OCI-LY1 (cell line): ENCODE measurements at regions not wholly inside any gene's neighbourhood (a gene's known extent, or its start where the extent isn't known, plus 50 kb on each side); places are given as distances from the start of the nearest gene placed in this dataset.

ENCODE experiments used
- H2AFZ ChIP-seq: fragments of 200-600 bp; sonication (generic), shearing (Covaris generic); 2 replicates; pipeline ENCODE4 v1.6.0; 2014; ENCODE audit warnings: antibody characterized with exemption, mild to moderate bottlenecking, low read length
- H3F3A ChIP-seq: fragments of 200-600 bp; sonication (generic), shearing (Covaris generic); 2 replicates; pipeline ENCODE4 v1.6.0; 2014; ENCODE audit warnings: mild to moderate bottlenecking, antibody characterized with exemption, low read length, moderate library complexity; ENCODE audit not compliant: insufficient read depth
- H3K27ac ChIP-seq: fragments of 200-600 bp; sonication (generic); 2 replicates; pipeline ENCODE4 v1.5.1; 2014; ENCODE audit warnings: low read length, mixed run types, mild to moderate bottlenecking, low read depth; ENCODE audit not compliant: poor library complexity, severe bottlenecking
- H3K27me3 ChIP-seq: fragments of 200-600 bp; sonication (generic); 2 replicates; pipeline ENCODE4 v1.6.0; 2014; ENCODE audit warnings: antibody characterized with exemption, mild to moderate bottlenecking, low read length, moderate library complexity; ENCODE audit not compliant: insufficient read depth
- H3K36me3 ChIP-seq: fragments of 200-600 bp; sonication (generic); 2 replicates; pipeline ENCODE4 v1.6.1; 2014; ENCODE audit warnings: mild to moderate bottlenecking, antibody characterized with exemption, low read length, moderate library complexity, mixed read lengths; ENCODE audit not compliant: insufficient read depth
- H3K4me1 ChIP-seq: fragments of 200-600 bp; sonication (generic); 2 replicates; pipeline ENCODE4 v1.5.1; 2014; ENCODE audit warnings: mild to moderate bottlenecking, low read length, moderate library complexity; ENCODE audit not compliant: insufficient read depth, severe bottlenecking
- H3K4me2 ChIP-seq: fragments of 200-600 bp; sonication (generic), shearing (Covaris generic); 2 replicates; pipeline ENCODE4 v1.6.1; 2014; ENCODE audit warnings: low read length
- H3K4me3 ChIP-seq: fragments of 200-600 bp; sonication (generic); 2 replicates; pipeline ENCODE4 v1.5.1; 2014; ENCODE audit warnings: low read length, low read depth, mild to moderate bottlenecking, mixed read lengths; ENCODE audit not compliant: poor library complexity, severe bottlenecking
- H3K79me2 ChIP-seq: fragments of 200-600 bp; shearing (Covaris generic); 2 replicates; pipeline ENCODE4 v1.6.1; 2016; ENCODE audit warnings: mixed run types, low read length, mixed read lengths; ENCODE audit not compliant: insufficient read depth
- H3K9ac ChIP-seq: fragments of 200-600 bp; sonication (generic), shearing (Covaris generic); 2 replicates; pipeline ENCODE4 v1.6.1; 2014; ENCODE audit warnings: mild to moderate bottlenecking, low read length, mixed read lengths
- H3K9me2 ChIP-seq: fragments of 200-600 bp; sonication (generic), shearing (Covaris generic); 2 replicates; pipeline ENCODE4 v1.6.1; 2014; ENCODE audit warnings: low read depth, mild to moderate bottlenecking, low read length, mixed read lengths
- H3K9me3 ChIP-seq: fragments of 200-600 bp; shearing (Covaris generic); 2 replicates; pipeline ENCODE4 v1.6.1; 2014; ENCODE audit warnings: low read length, mixed read lengths
- H4K20me1 ChIP-seq: fragments of 200-600 bp; sonication (generic), shearing (Covaris generic); 2 replicates; pipeline ENCODE4 v1.6.0; 2016; ENCODE audit warnings: mild to moderate bottlenecking, low read length; ENCODE audit not compliant: insufficient read depth
- EZH2 ChIP-seq: fragments of 200-600 bp; sonication (generic), shearing (Covaris generic); IDR thresholded peaks from 2 replicates; pipeline ENCODE4 v1.8.0; 2017; ENCODE audit warnings: borderline replicate concordance, mixed run types, mild to moderate bottlenecking, antibody characterized with exemption, low read length, moderate library complexity, mixed read lengths
- TF ChIP-seq, protein P1 (sequence below): fragments of 200-600 bp; sonication (generic), shearing (Covaris generic); IDR thresholded peaks from 2 replicates; pipeline ENCODE4 v1.5.1; 2017; ENCODE audit warnings: mild to moderate bottlenecking, antibody characterized with exemption, low read length, moderate library complexity, mixed read lengths

- Histone ChIP-seq H3K4me1 (no peaks in the 10 kb centered on the region), H3K4me2 (no peak overlapping the region), H3K9me2 (no peaks in the 10 kb centered on the region), H3K27me3 (no peaks in the 10 kb centered on the region), H4K20me1 (no peaks in the 10 kb centered on the region), H3K4me3 (no peak overlapping the region), H3K79me2 (no peaks in the 10 kb centered on the region), H3K36me3 (no peaks in the 10 kb centered on the region), H3K9ac (no peak overlapping the region), H3F3A (no peaks in the 10 kb centered on the region), H2AFZ (no peak overlapping the region), H3K9me3 (no peaks in the 10 kb centered on the region), H3K27ac (no peak overlapping the region)
- TF ChIP-seq, protein P1, sequence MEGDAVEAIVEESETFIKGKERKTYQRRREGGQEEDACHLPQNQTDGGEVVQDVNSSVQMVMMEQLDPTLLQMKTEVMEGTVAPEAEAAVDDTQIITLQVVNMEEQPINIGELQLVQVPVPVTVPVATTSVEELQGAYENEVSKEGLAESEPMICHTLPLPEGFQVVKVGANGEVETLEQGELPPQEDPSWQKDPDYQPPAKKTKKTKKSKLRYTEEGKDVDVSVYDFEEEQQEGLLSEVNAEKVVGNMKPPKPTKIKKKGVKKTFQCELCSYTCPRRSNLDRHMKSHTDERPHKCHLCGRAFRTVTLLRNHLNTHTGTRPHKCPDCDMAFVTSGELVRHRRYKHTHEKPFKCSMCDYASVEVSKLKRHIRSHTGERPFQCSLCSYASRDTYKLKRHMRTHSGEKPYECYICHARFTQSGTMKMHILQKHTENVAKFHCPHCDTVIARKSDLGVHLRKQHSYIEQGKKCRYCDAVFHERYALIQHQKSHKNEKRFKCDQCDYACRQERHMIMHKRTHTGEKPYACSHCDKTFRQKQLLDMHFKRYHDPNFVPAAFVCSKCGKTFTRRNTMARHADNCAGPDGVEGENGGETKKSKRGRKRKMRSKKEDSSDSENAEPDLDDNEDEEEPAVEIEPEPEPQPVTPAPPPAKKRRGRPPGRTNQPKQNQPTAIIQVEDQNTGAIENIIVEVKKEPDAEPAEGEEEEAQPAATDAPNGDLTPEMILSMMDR, result no peak
- no peak for TF ChIP-seq EZH2
These were observed 177.5 kb upstream of the HSFY2 start for GRCh38 chrY:18951019-18951418.

- H3K9me3 ChIP-seq, result no peaks in the 10 kb centered on the region
- no peaks in the 10 kb centered on the region for H3K4me1 ChIP-seq
- H3K9me2 ChIP-seq, result no peaks in the 10 kb centered on the region
- no peak overlapping the region for H2AFZ ChIP-seq
- H3K4me3 ChIP-seq, result no peak overlapping the region
- no peaks in the 10 kb centered on the region for H3K36me3 ChIP-seq
- TF ChIP-seq EZH2, result no peak
- H3K79me2 ChIP-seq, result no peaks in the 10 kb centered on the region
- no peaks in the 10 kb centered on the region for H3F3A ChIP-seq
- no peaks in the 10 kb centered on the region for H3K27me3 ChIP-seq
- H3K9ac ChIP-seq, result no peak overlapping the region
- H3K4me2 ChIP-seq, result no peak overlapping the region
- no peaks in the 10 kb centered on the region for H4K20me1 ChIP-seq
- H3K27ac ChIP-seq, result no peak overlapping the region
These were observed 163.3 kb upstream of the HSFY2 start for GRCh38 chrY:18936831-18937230.

- Histone ChIP-seq H3K9me3 (no peaks in the 10 kb centered on the region), H3K27me3 (no peaks in the 10 kb centered on the region), H3K9ac (no peak overlapping the region), H3K79me2 (no peaks in the 10 kb centered on the region), H2AFZ (no peak overlapping the region), H3K9me2 (no peaks in the 10 kb centered on the region), H3F3A (no peaks in the 10 kb centered on the region), H4K20me1 (no peaks in the 10 kb centered on the region), H3K4me2 (no peak overlapping the region), H3K4me1 (no peaks in the 10 kb centered on the region), H3K27ac (no peak overlapping the region), H3K36me3 (no peaks in the 10 kb centered on the region), H3K4me3 (no peak overlapping the region)
- TF ChIP-seq EZH2, result no peak
- TF ChIP-seq, protein P1, result no peak
These were observed 145.7 kb upstream of the HSFY2 start for GRCh38 chrY:18919256-18919655.

GRCh38 chrY:18912846-18913245 is 139.3 kb upstream of the HSFY2 start:
- H3K79me2 ChIP-seq, result no peaks in the 10 kb centered on the region
- H3K4me3 ChIP-seq, result no peak overlapping the region
- H3K4me1 ChIP-seq, result no peaks in the 10 kb centered on the region
- no peak overlapping the region for H3K4me2 ChIP-seq
- no peaks in the 10 kb centered on the region for H3K9me3 ChIP-seq
- H3K9me2 ChIP-seq, result no peaks in the 10 kb centered on the region
- TF ChIP-seq, protein P1, result no peak
- no peak for TF ChIP-seq EZH2
- H4K20me1 ChIP-seq, result no peaks in the 10 kb centered on the region
- no peak overlapping the region for H2AFZ ChIP-seq
- no peaks in the 10 kb centered on the region for H3K36me3 ChIP-seq
- H3K27me3 ChIP-seq, result no peaks in the 10 kb centered on the region
- H3F3A ChIP-seq, result no peaks in the 10 kb centered on the region
- H3K27ac ChIP-seq, result no peak overlapping the region
- no peak overlapping the region for H3K9ac ChIP-seq
